ENCODE measurements at regions not wholly inside any gene's neighbourhood (a gene's known extent, or its start where the extent isn't known, plus 50 kb on each side); places are given as distances from the start of the nearest gene placed in this dataset.

GRCh38 chr3:164539215-164539614 is 539.1 kb downstream of the SI start:
- no peak for DNase-seq

- no peak for DNase-seq
Measured at GRCh38 chr3:164537485-164537884, 540.8 kb downstream of the SI start.

- DNase-seq, result no peak
Measured at GRCh38 chr3:164533275-164533674, 545.0 kb downstream of the SI start.

- DNase-seq, result no peak
Measured at GRCh38 chr3:164526250-164526649, 552.0 kb downstream of the SI start.

GRCh38 chr3:164524201-164524600 is 554.1 kb downstream of the SI start:
- DNase-seq, result no peak

- DNase-seq, result no peak
Measured at GRCh38 chr3:164522073-164522763, 556.1 kb downstream of the SI start.

- DNase-seq, result no peak
Measured at GRCh38 chr3:164521644-164522043, 556.7 kb downstream of the SI start.

GRCh38 chr3:164521139-164521538 is 557.2 kb downstream of the SI start:
- no peak for DNase-seq

- no peak for DNase-seq
Measured at GRCh38 chr3:164515256-164515655, 563.0 kb downstream of the SI start.

- no peak for DNase-seq
Measured at GRCh38 chr3:164514576-164514975, 563.7 kb downstream of the SI start.

- no peak for DNase-seq
Measured at GRCh38 chr3:164507886-164508285, 570.4 kb downstream of the SI start.

- DNase-seq, result no peak
Measured at GRCh38 chr3:164498917-164499316, 579.4 kb downstream of the SI start.

GRCh38 chr3:164488893-164489292 is 589.4 kb downstream of the SI start:
- no peak for DNase-seq

- no peak for DNase-seq
Measured at GRCh38 chr3:164486150-164486549, 592.1 kb downstream of the SI start.

- DNase-seq, result no peak
Measured at GRCh38 chr3:164479978-164480377, 598.3 kb downstream of the SI start.

GRCh38 chr3:164479406-164479805 is 598.9 kb downstream of the SI start:
- DNase-seq, result no peak

GRCh38 chr3:164478323-164478722 is 600.0 kb downstream of the SI start:
- DNase-seq, result no peak

GRCh38 chr3:164477403-164477802 is 600.9 kb downstream of the SI start:
- DNase-seq, result no peak

- no peak for DNase-seq
Measured at GRCh38 chr3:164476631-164477030, 601.7 kb downstream of the SI start.

- DNase-seq, result no peak
Measured at GRCh38 chr3:164470471-164470870, 607.8 kb downstream of the SI start.

- no peak for DNase-seq
Measured at GRCh38 chr3:164468055-164468454, 610.2 kb downstream of the SI start.

GRCh38 chr3:164467007-164467406 is 611.3 kb downstream of the SI start:
- no peak for DNase-seq

- DNase-seq, result no peak
Measured at GRCh38 chr3:164465172-164465571, 613.1 kb downstream of the SI start.

- no peak for DNase-seq
Measured at GRCh38 chr3:164460851-164461250, 617.4 kb downstream of the SI start.

GRCh38 chr3:164459521-164460151 is 618.7 kb downstream of the SI start:
- DNase-seq, result no peak

Data from MV-4-11 (cell line).